OCI-LY7 (cell line): ENCODE measurements at regions not wholly inside any gene's neighbourhood (a gene's known extent, or its start where the extent isn't known, plus 50 kb on each side); places are given as distances from the start of the nearest gene placed in this dataset.

Experiments used
- BruUV-seq: library from RNA; stranded (reverse); fragments of 400-500 nt; replicated peaks from 2 replicates; lab custom pipeline; 2021; lab: Mats Ljungman, UMichigan
- CTCF ChIA-PET: fragments of 300-600 bp; sonication (Branson Sonifier 250); formaldehyde crosslinking; loops from one replicate; lab custom pipeline; 2022; ENCODE audit warnings: antibody characterized with exemption; ENCODE audit not compliant: unreplicated experiment; lab: Charles Lee
- POLR2A ChIA-PET: fragments of 300-600 bp; sonication (Branson Sonifier 250); formaldehyde crosslinking; loops from one replicate; lab custom pipeline; 2022; ENCODE audit warnings: antibody characterized with exemption; lab: Charles Lee
- DNase-seq: peaks from one replicate; pipeline ENCODE4 v3.0.0-alpha.2; 2015; ENCODE audit warnings: low spot score
- H2AFZ ChIP-seq: fragments of 200-600 bp; sonication (generic), shearing (Covaris generic); 2 replicates; pipeline ENCODE4 v1.6.1; 2014; ENCODE audit warnings: mild to moderate bottlenecking, antibody characterized with exemption, low read length, moderate library complexity
- H3K27ac ChIP-seq: fragments of 200-600 bp; sonication (generic); 2 replicates; pipeline ENCODE4 v1.5.1; 2014; ENCODE audit warnings: mixed run types, low read depth, mild to moderate bottlenecking, moderate library complexity, low read length, inconsistent platforms; ENCODE audit not compliant: poor library complexity, severe bottlenecking
- H3K36me3 ChIP-seq: fragments of 200-600 bp; sonication (generic); 2 replicates; pipeline ENCODE4 v1.6.1; 2014; ENCODE audit warnings: mild to moderate bottlenecking, antibody characterized with exemption, low read length, moderate library complexity, mixed read lengths; ENCODE audit not compliant: insufficient read depth
- H3K4me1 ChIP-seq: fragments of 200-600 bp; sonication (generic); 2 replicates; pipeline ENCODE4 v1.5.1; 2014; ENCODE audit warnings: mild to moderate bottlenecking, low read length; ENCODE audit not compliant: insufficient read depth, poor library complexity, severe bottlenecking
- H3K4me2 ChIP-seq: fragments of 200-600 bp; sonication (generic); 2 replicates; pipeline ENCODE4 v1.6.1; 2014; ENCODE audit warnings: mild to moderate bottlenecking, low read length
- H3K4me3 ChIP-seq: fragments of 200-600 bp; sonication (generic); 2 replicates; pipeline ENCODE4 v1.5.1; 2014; ENCODE audit warnings: mild to moderate bottlenecking, low read depth, low read length; ENCODE audit not compliant: poor library complexity, severe bottlenecking
- H3K79me2 ChIP-seq: fragments of 200-600 bp; sonication (generic); 2 replicates; pipeline ENCODE4 v1.6.1; 2016; ENCODE audit warnings: low read depth, mild to moderate bottlenecking, low read length, moderate library complexity, mixed read lengths; ENCODE audit not compliant: insufficient read depth
- H3K9me2 ChIP-seq: fragments of 200-600 bp; sonication (generic); 2 replicates; pipeline ENCODE4 v1.6.1; 2016; ENCODE audit warnings: mild to moderate bottlenecking, low read length, mixed read lengths; ENCODE audit not compliant: insufficient read depth
- H3K9me3 ChIP-seq: fragments of 200-600 bp; sonication (generic); 2 replicates; pipeline ENCODE4 v1.6.1; 2014; ENCODE audit warnings: mild to moderate bottlenecking, mixed run types, low read length, mixed read lengths
- H4K20me1 ChIP-seq: fragments of 200-600 bp; sonication (generic); 2 replicates; pipeline ENCODE4 v1.6.1; 2014; ENCODE audit warnings: mild to moderate bottlenecking, antibody characterized with exemption, low read length, moderate library complexity, mixed read lengths; ENCODE audit not compliant: insufficient read depth
- CTCF ChIP-seq: fragments of 200-600 bp; sonication (generic); conservative IDR thresholded peaks from 2 replicates; pipeline ENCODE4 v1.5.1; 2014; ENCODE audit warnings: mild to moderate bottlenecking, antibody characterized with exemption, low read length, moderate library complexity, mixed read lengths
- EZH2phosphoT487 ChIP-seq: fragments of 200-600 bp; sonication (generic); IDR thresholded peaks from 2 replicates; pipeline ENCODE4 v1.6.1; 2018; ENCODE audit warnings: low read depth, borderline replicate concordance, mild to moderate bottlenecking, mixed run types, antibody characterized with exemption, low read length, moderate library complexity, mixed read lengths
- intact Hi-C: fragments of 100-400 bp; cut with micrococcal nuclease; formaldehyde crosslinking; loops from one replicate; pipeline ENCODE4 v1.10.0; 2022; ENCODE audit not compliant: unreplicated experiment

- no peak for DNase-seq
- no TSS peak for BruUV-seq
- Histone ChIP-seq H3K36me3 (no peaks in the 10 kb centered on the region), H3K9me2 (no peaks in the 10 kb centered on the region), H3K79me2 (no peaks in the 10 kb centered on the region), H3K4me3 (no peak overlapping the region), H3K4me2 (no peak overlapping the region), H3K4me1 (no peaks in the 10 kb centered on the region), H3K27ac (no peak overlapping the region), H3K9me3 (no peaks in the 10 kb centered on the region), H2AFZ (no peak overlapping the region), H4K20me1 (no peaks in the 10 kb centered on the region)
- intact Hi-C loops: no loop called here
- no peak for TF ChIP-seq EZH2phosphoT487
- TF ChIP-seq CTCF: no peak
- POLR2A ChIA-PET: no interaction called here
- CTCF ChIA-PET: no interaction called here
Measured at GRCh38 chr20:39150501-39150900, 188.4 kb downstream of the DHX35 start.

DNA sequence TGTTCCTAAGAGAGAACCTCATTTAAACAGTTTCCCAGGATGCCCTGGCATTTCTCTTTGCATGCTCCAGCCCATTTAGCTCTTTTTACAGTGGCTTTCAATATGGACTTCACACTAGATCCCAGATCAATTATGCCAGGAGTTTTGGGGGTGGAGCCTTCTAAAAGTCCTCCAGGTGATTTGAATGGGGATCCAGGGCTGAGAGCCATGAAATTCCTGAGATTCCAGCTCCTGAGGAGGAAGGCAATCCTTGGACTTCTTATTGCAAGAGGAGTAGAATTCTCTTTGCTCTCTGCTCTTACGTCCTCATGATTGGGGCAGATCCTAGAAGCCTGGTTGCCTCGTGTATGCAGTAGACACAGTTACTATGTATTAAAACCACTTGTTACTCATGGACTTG is 184.2 kb downstream of the DHX35 start:
- no peak overlapping the region for H3K27ac ChIP-seq
- H3K9me2 ChIP-seq: no peaks in the 10 kb centered on the region
- no peak for TF ChIP-seq EZH2phosphoT487
- TF ChIP-seq CTCF: no peak
- no peaks in the 10 kb centered on the region for H3K36me3 ChIP-seq
- BruUV-seq: no TSS peak
- DNase-seq: no peak
- no peaks in the 10 kb centered on the region for H3K4me1 ChIP-seq
- no peaks in the 10 kb centered on the region for H3K79me2 ChIP-seq
- intact Hi-C loops: no loop called here
- no peaks in the 10 kb centered on the region for H4K20me1 ChIP-seq
- H3K9me3 ChIP-seq: no peaks in the 10 kb centered on the region
- ChIA-PET CTCF (no interaction called here), POLR2A (no interaction called here)
- H3K4me3 ChIP-seq: no peak overlapping the region
- no peak overlapping the region for H2AFZ ChIP-seq
- H3K4me2 ChIP-seq: no peak overlapping the region

DNA sequence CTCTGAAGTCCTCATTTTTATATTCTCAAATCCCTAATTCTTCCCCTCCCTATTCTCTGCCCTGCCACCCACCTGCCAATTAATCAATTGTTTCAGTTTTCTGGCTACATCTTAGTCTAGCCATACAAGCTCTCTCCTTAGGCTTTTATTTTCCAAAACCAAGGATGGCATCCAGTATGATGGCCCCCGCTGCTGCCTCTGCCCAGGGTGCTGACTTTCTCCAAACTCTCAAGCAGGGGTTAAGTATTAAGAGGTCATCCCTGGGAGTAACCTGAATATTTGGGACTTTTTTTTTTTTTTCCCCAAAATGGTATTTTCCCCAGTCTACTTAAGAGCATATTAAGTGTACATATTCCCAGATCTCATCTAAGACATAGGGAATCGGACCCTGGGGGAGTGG is 183.8 kb downstream of the DHX35 start:
- Histone ChIP-seq H3K4me3 (no peak overlapping the region), H4K20me1 (no peaks in the 10 kb centered on the region), H3K27ac (no peak overlapping the region), H2AFZ (no peak overlapping the region), H3K9me2 (no peaks in the 10 kb centered on the region), H3K79me2 (no peaks in the 10 kb centered on the region), H3K36me3 (no peaks in the 10 kb centered on the region), H3K9me3 (no peaks in the 10 kb centered on the region), H3K4me2 (no peak overlapping the region), H3K4me1 (no peaks in the 10 kb centered on the region)
- TF ChIP-seq CTCF (no peak), EZH2phosphoT487 (no peak)
- ChIA-PET POLR2A (no interaction called here), CTCF (no interaction called here)
- DNase-seq: no peak
- BruUV-seq: no TSS peak
- intact Hi-C loops: no loop called here
